H1 (cell line): ENCODE measurements at regions not wholly inside any gene's neighbourhood (a gene's known extent, or its start where the extent isn't known, plus 50 kb on each side); places are given as distances from the start of the nearest gene placed in this dataset.

Experiments used
- CTCF ChIA-PET: fragments of 300-600 bp; sonication (Branson Sonifier 250); formaldehyde crosslinking; loops from one replicate; lab custom pipeline; 2021; ENCODE audit not compliant: partially characterized antibody; lab: Charles Lee
- POLR2A ChIA-PET: fragments of 300-600 bp; sonication (Branson Sonifier 250); formaldehyde crosslinking; loops from one replicate; lab custom pipeline; 2021; ENCODE audit warnings: inconsistent platforms; ENCODE audit not compliant: partially characterized antibody; lab: Charles Lee
- DNase-seq, 2 experiments: peaks; one replicate each; pipeline versions ENCODE4 v3.0.0 to v3.0.0-alpha.2; 2010 to 2022; ENCODE audit warnings: low spot score in 2 of 2, low read depth in 1 of 2, mixed read lengths in 1 of 2
- FAIRE-seq: peaks from 2 replicates; lab custom pipeline; 2011; peaks lifted over from hg19 to GRCh38; lab: Jason Lieb, UNC
- H2AFZ ChIP-seq: 2 replicates; pipeline ENCODE4 v1.8.1; 2012; ENCODE audit warnings: low read length, inconsistent platforms
- H2AK5ac ChIP-seq: 2 replicates; pipeline ENCODE4 v1.6.1; 2013; ENCODE audit warnings: low read depth, low read length
- H2BK120ac ChIP-seq: replicated peaks from 2 replicates; pipeline ENCODE3; 2013; ENCODE audit warnings: low read depth, low read length, inconsistent platforms
- H2BK12ac ChIP-seq: 2 replicates; pipeline ENCODE4 v1.6.1; 2013; ENCODE audit warnings: low read depth, low read length
- H2BK15ac ChIP-seq: 2 replicates; pipeline ENCODE4 v1.6.1; 2013; ENCODE audit warnings: low read length
- H2BK20ac ChIP-seq: 2 replicates; pipeline ENCODE4 v1.6.1; 2013; ENCODE audit warnings: low read length
- H2BK5ac ChIP-seq: 2 replicates; pipeline ENCODE4 v1.6.1; 2013; ENCODE audit warnings: low read depth, low read length
- H3K14ac ChIP-seq: 2 replicates; pipeline ENCODE4 v1.6.1; 2013; ENCODE audit warnings: inconsistent platforms; ENCODE audit not compliant: insufficient read length
- H3K18ac ChIP-seq: 2 replicates; pipeline ENCODE4 v1.6.1; 2013; ENCODE audit warnings: low read length; ENCODE audit errors: extremely low read depth
- H3K23ac ChIP-seq: 2 replicates; pipeline ENCODE4 v1.6.1; 2013; ENCODE audit warnings: inconsistent platforms; ENCODE audit not compliant: insufficient read length
- H3K23me2 ChIP-seq: 2 replicates; pipeline ENCODE4 v1.6.1; 2013; ENCODE audit warnings: low read depth, low read length
- H3K27ac ChIP-seq: 2 replicates; pipeline ENCODE4 v1.6.1; 2011; ENCODE audit warnings: low read depth, low read length, inconsistent platforms
- H3K27me3 ChIP-seq, 4 experiments: replicated peaks in 1 of 4; 1 replicate in 1 of 4; 2 replicates in 3 of 4; pipeline versions ENCODE4 v1.6.1 to v1.8.1; 2011 to 2013; ENCODE audit warnings: low read length in 3 of 4, mild to moderate bottlenecking in 3 of 4, inconsistent platforms in 2 of 4, mixed read lengths in 2 of 4, moderate library complexity in 1 of 4; ENCODE audit not compliant: control insufficient read depth in 3 of 4, insufficient read depth in 3 of 4; ENCODE audit errors: extremely low read depth in 1 of 4
- H3K36me3 ChIP-seq, 4 experiments: 2 replicates each; pipeline versions ENCODE4 v1.6.1 to v1.8.1; 2011 to 2013; ENCODE audit warnings: mild to moderate bottlenecking in 4 of 4, low read length in 3 of 4, moderate library complexity in 2 of 4, control low read depth in 1 of 4, inconsistent platforms in 1 of 4; ENCODE audit not compliant: insufficient read depth in 4 of 4, control insufficient read depth in 2 of 4
- H3K4ac ChIP-seq: replicated peaks from 2 replicates; pipeline ENCODE3; 2013; ENCODE audit warnings: low read length, low read depth, mixed read lengths, inconsistent platforms; ENCODE audit not compliant: insufficient read length
- H3K4me1 ChIP-seq, 4 experiments: replicated peaks in 1 of 4; 1 replicate in 1 of 4; 2 replicates in 3 of 4; pipeline versions ENCODE4 v1.6.1 to v1.8.1; 2011 to 2013; ENCODE audit warnings: low read length in 3 of 4, inconsistent platforms in 2 of 4, mixed read lengths in 1 of 4; ENCODE audit not compliant: insufficient read depth in 4 of 4, control insufficient read depth in 3 of 4
- H3K4me2 ChIP-seq, 2 experiments: 2 replicates each; pipeline versions ENCODE4 v1.6.1 to v1.8.1; 2011 to 2013; ENCODE audit warnings: low read depth in 2 of 2, low read length in 2 of 2, control low read depth in 1 of 2, inconsistent platforms in 1 of 2, mild to moderate bottlenecking in 1 of 2; ENCODE audit not compliant: insufficient read depth in 1 of 2
- H3K4me3 ChIP-seq, 4 experiments: fragments of 200-600, 300-600 bp in 1 of 4; sonication (generic), shearing (Covaris generic), sonication (Bioruptor Twin) in 1 of 4; 2 replicates each; pipeline versions ENCODE4 v1.5.1 to v1.8.1; 2011 to 2016; ENCODE audit warnings: low read length in 4 of 4, low read depth in 3 of 4, control low read depth in 2 of 4, inconsistent platforms in 2 of 4, mild to moderate bottlenecking in 2 of 4, mixed read lengths in 1 of 4, moderate library complexity in 1 of 4; ENCODE audit not compliant: insufficient read depth in 2 of 4; ENCODE audit errors: extremely low read depth in 1 of 4
- H3K56ac ChIP-seq: replicated peaks from 2 replicates; pipeline ENCODE3; 2013; ENCODE audit warnings: low read depth, mild to moderate bottlenecking, mixed read lengths, low read length, inconsistent platforms; ENCODE audit not compliant: insufficient read length
- H3K79me1 ChIP-seq: 2 replicates; pipeline ENCODE4 v1.6.1; 2013; ENCODE audit warnings: low read depth, low read length, control low read depth
- H3K79me2 ChIP-seq, 2 experiments: 2 replicates each; pipeline versions ENCODE4 v1.6.1 to v1.8.1; 2012 to 2013; ENCODE audit warnings: low read length in 2 of 2, mild to moderate bottlenecking in 2 of 2, inconsistent platforms in 1 of 2; ENCODE audit not compliant: insufficient read depth in 2 of 2, control insufficient read depth in 1 of 2
- H3K9ac ChIP-seq, 4 experiments: replicated peaks in 1 of 4; 1 replicate in 1 of 4; 2 replicates in 3 of 4; pipeline versions ENCODE4 v1.6.1 to v1.8.1; 2011 to 2013; ENCODE audit warnings: low read depth in 3 of 4, low read length in 3 of 4, control low read depth in 2 of 4, mild to moderate bottlenecking in 2 of 4, moderate library complexity in 2 of 4, inconsistent platforms in 1 of 4; ENCODE audit errors: extremely low read depth in 1 of 4
- H3K9me3 ChIP-seq, 2 experiments: 2 replicates each; pipeline versions ENCODE4 v1.6.1 to v1.8.1; 2012 to 2013; ENCODE audit warnings: mild to moderate bottlenecking in 2 of 2, moderate library complexity in 2 of 2, control low read depth in 1 of 2, inconsistent platforms in 1 of 2, low read depth in 1 of 2, low read length in 1 of 2, mixed read lengths in 1 of 2; ENCODE audit not compliant: insufficient read depth in 2 of 2
- H4K20me1 ChIP-seq, 2 experiments: replicated peaks in 1 of 2; 2 replicates each; pipeline versions ENCODE3 to v1.8.1; 2011 to 2013; ENCODE audit warnings: inconsistent platforms in 2 of 2, low read length in 2 of 2, mild to moderate bottlenecking in 1 of 2; ENCODE audit not compliant: insufficient read depth in 2 of 2, control insufficient read depth in 1 of 2
- H4K5ac ChIP-seq: 2 replicates; pipeline ENCODE4 v1.6.1; 2013; ENCODE audit warnings: low read length, low read depth, mixed read lengths, inconsistent platforms; ENCODE audit not compliant: insufficient read length
- H4K8ac ChIP-seq: 2 replicates; pipeline ENCODE4 v1.8.0; 2013; ENCODE audit warnings: mild to moderate bottlenecking, moderate library complexity, low read length, inconsistent platforms; ENCODE audit not compliant: insufficient read depth; ENCODE audit errors: extremely low read depth
- H4K91ac ChIP-seq: replicated peaks from 2 replicates; pipeline ENCODE3; 2013; ENCODE audit warnings: low read length, mixed read lengths, inconsistent platforms; ENCODE audit not compliant: insufficient read length
- CBX8 ChIP-seq: fragments of 300-800, 300-1000 bp; sonication (generic); IDR thresholded peaks from 2 replicates; pipeline ENCODE4 v1.7.1; 2016; ENCODE audit warnings: low read depth, low read length, borderline replicate concordance
- EZH2 ChIP-seq: fragments of 200-600 bp; sonication (generic); IDR thresholded peaks from 2 replicates; pipeline ENCODE4 v1.7.1; 2012; ENCODE audit warnings: low read depth, mild to moderate bottlenecking, moderate library complexity, low read length, inconsistent platforms; ENCODE audit not compliant: severe bottlenecking
- MAFK ChIP-seq: IDR thresholded peaks from 2 replicates; pipeline ENCODE4 v1.6.1; 2012; ENCODE audit warnings: low read depth, mild to moderate bottlenecking, improper control_type of control experiment, low read length
- ZNF274 ChIP-seq: IDR thresholded peaks from 2 replicates; pipeline ENCODE4 v1.7.0; 2012; ENCODE audit warnings: low read length, borderline replicate concordance; ENCODE audit errors: extremely low read depth
- WGBS, 2 experiments: shearing (Covaris generic) in 1 of 2; methylation state at CpG; one replicate each; pipeline versions ENCODE4 v1.1.6 to v1.1.7; 2013 to 2015; ENCODE audit warnings: low lambda C conversion rate in 2 of 2, mixed read lengths in 2 of 2, inconsistent platforms in 1 of 2, low coverage in 1 of 2, missing lambda C conversion rate in 1 of 2; ENCODE audit not compliant: insufficient replicate concordance in 2 of 2, insufficient coverage in 1 of 2, insufficient read length in 1 of 2; ENCODE audit errors: extremely low coverage in 1 of 2, missing lambda C conversion rate in 1 of 2; 5-methylcytosine and 5-hydroxymethylcytosine counted together

DNA sequence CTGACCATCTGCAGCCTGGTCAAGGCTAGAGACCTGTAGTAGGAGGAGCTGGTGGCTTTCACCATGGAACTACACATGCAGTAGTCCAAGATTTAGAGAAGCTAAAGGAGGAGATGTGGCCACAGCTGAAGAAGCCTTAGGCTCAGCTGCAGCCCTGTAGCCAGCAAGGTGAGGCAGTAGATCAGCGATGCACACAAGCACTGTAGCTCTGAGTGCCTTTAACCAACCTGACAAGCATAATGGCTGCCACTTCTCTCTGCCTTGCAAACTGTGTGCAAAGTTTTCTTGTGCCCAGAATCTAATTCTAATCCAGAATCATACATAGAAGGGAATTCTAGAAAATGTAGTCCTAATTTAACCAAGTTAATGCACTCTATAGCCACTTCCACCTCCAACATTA is 159.0 kb upstream of the ARID2 start:
- H3K79me1 ChIP-seq = no peaks in the 10 kb centered on the region
- no peaks in the 10 kb centered on the region for H3K4me1 ChIP-seq
- H3K27me3 ChIP-seq = no peaks in the 10 kb centered on the region
- no peak overlapping the region for H2BK12ac ChIP-seq
- no peak overlapping the region for H3K4ac ChIP-seq
- H3K56ac ChIP-seq = no peak overlapping the region
- no peak overlapping the region for H2AK5ac ChIP-seq
- no peaks in the 10 kb centered on the region for H3K79me2 ChIP-seq
- no peak overlapping the region for H2AFZ ChIP-seq
- H3K4me3 ChIP-seq = no peak overlapping the region
- TF ChIP-seq ZNF274 = no peak
- no peak for TF ChIP-seq CBX8
- TF ChIP-seq MAFK = no peak
- no peak for TF ChIP-seq EZH2
- ChIA-PET POLR2A (no interaction called here), CTCF (interaction anchor here (1.2 kb wide), 1 partner anchor 27 kb away, joined by 3 read pairs; no protein-coding TSS in a partner anchor)
- H3K23ac ChIP-seq = no peak overlapping the region
- H3K23me2 ChIP-seq = no peaks in the 10 kb centered on the region; the same call in 1 of the 2 replicates
- no peaks in the 10 kb centered on the region for H4K20me1 ChIP-seq
- no peak overlapping the region for H2BK20ac ChIP-seq
- H3K4me2 ChIP-seq = no peak overlapping the region
- no peak overlapping the region for H3K18ac ChIP-seq
- no peaks in the 10 kb centered on the region for H3K36me3 ChIP-seq
- WGBS, 2 experiments = 94% methylated on average over 1 of the region's 1 CpG; no CpG with 5 or more reads in 1 of the 2 experiments
- H2BK120ac ChIP-seq = no peak overlapping the region
- no peak for FAIRE-seq
- no peak overlapping the region for H4K8ac ChIP-seq
- no peaks in the 10 kb centered on the region for H3K9me3 ChIP-seq
- no peak overlapping the region for H3K14ac ChIP-seq
- H2BK5ac ChIP-seq = no peak overlapping the region
- H3K27ac ChIP-seq = no peak overlapping the region
- H3K9ac ChIP-seq = no peak overlapping the region
- no peak overlapping the region for H4K5ac ChIP-seq
- no peak for DNase-seq
- H2BK15ac ChIP-seq = no peak overlapping the region
- no peak overlapping the region for H4K91ac ChIP-seq
